CD4-positive, alpha-beta T cell (primary cell): ENCODE measurements at regions not wholly inside any gene's neighbourhood (a gene's known extent, or its start where the extent isn't known, plus 50 kb on each side); places are given as distances from the start of the nearest gene placed in this dataset.
"Not testable (repeated sequence)": the region's sequence is repeated elsewhere in the genome, so short reads cannot be mapped to it uniquely, and the experiment has no call there.

Experiments
- ATAC-seq: fragments of 200-7000 bp; cut with Tn5 transposase; one replicate; pipeline ENCODE4 v1.10.0; 2022; ENCODE audit warnings: mild to moderate bottlenecking; ENCODE audit not compliant: poor library complexity
- CTCF ChIA-PET: fragments of 350-600 bp; sonication (Branson Sonifier 250); formaldehyde crosslinking; loops from one replicate; lab custom pipeline; 2021; ENCODE audit warnings: antibody characterized with exemption, inconsistent platforms; lab: Charles Lee
- POLR2A ChIA-PET: fragments of 350-600 bp; sonication (Branson Sonifier 250); formaldehyde crosslinking; loops from one replicate; lab custom pipeline; 2021; ENCODE audit warnings: antibody characterized with exemption, inconsistent platforms; lab: Charles Lee
- DNase-seq, 14 experiments: peaks; one replicate each; pipeline ENCODE4 v3.0.0-alpha.2; 2013 to 2020; ENCODE audit warnings: mixed read lengths in 2 of 14
- H3K27ac ChIP-seq, 2 donors: one replicate each; pipeline versions ENCODE4 v1.5.1 to v1.7.0; 2013; ENCODE audit warnings: low read length in 2 of 2, low read depth in 1 of 2, mild to moderate bottlenecking in 1 of 2
- H3K27me3 ChIP-seq, 2 experiments: 1 replicate in 1 of 2; 2 replicates in 1 of 2; pipeline versions ENCODE4 v1.6.1 to v1.7.0; 2013; ENCODE audit warnings: low read length in 2 of 2, control low read depth in 1 of 2, mild to moderate bottlenecking in 1 of 2, moderate library complexity in 1 of 2; ENCODE audit not compliant: insufficient read depth in 2 of 2, control insufficient read depth in 1 of 2
- H3K36me3 ChIP-seq: one replicate; pipeline ENCODE4 v1.6.1; 2013; ENCODE audit warnings: low read length, control low read depth; ENCODE audit not compliant: insufficient read depth
- H3K4me1 ChIP-seq: one replicate; pipeline ENCODE4 v1.6.1; 2013; ENCODE audit warnings: low read length, control low read depth; ENCODE audit not compliant: insufficient read depth
- H3K4me3 ChIP-seq: one replicate; pipeline ENCODE4 v1.5.1; 2013; ENCODE audit warnings: mild to moderate bottlenecking, low read length, moderate library complexity
- H3K9me3 ChIP-seq, 2 experiments: 1 replicate in 1 of 2; 2 replicates in 1 of 2; pipeline versions ENCODE4 v1.6.1 to v1.7.0; 2013; ENCODE audit warnings: low read length in 2 of 2, mild to moderate bottlenecking in 2 of 2, control low read depth in 1 of 2, moderate library complexity in 1 of 2; ENCODE audit not compliant: control insufficient read depth in 1 of 2, insufficient read depth in 1 of 2
- H3K27ac Mint-ChIP-seq: one replicate; pipeline ENCODE4 v1.8.0; 2020; ENCODE audit warnings: mixed read lengths
- H3K27me3 Mint-ChIP-seq: one replicate; pipeline ENCODE4 v1.8.0; 2021; ENCODE audit warnings: mixed read lengths
- H3K36me3 Mint-ChIP-seq: one replicate; pipeline ENCODE4 v1.8.0; 2021; ENCODE audit warnings: low read depth, mixed read lengths
- H3K4me1 Mint-ChIP-seq: one replicate; pipeline ENCODE4 v1.8.0; 2021; ENCODE audit warnings: low read depth, mixed read lengths
- H3K4me3 Mint-ChIP-seq: one replicate; pipeline ENCODE4 v1.8.0; 2020; ENCODE audit warnings: mild to moderate bottlenecking, mixed read lengths
- H3K9me3 Mint-ChIP-seq: one replicate; pipeline ENCODE4 v1.8.0; 2020; ENCODE audit warnings: mixed read lengths
- CTCF ChIP-seq: fragments of 200-600 bp; IDR thresholded peaks from one replicate; pipeline ENCODE4 v1.8.0; 2022; ENCODE audit warnings: antibody characterized with exemption, mild to moderate bottlenecking
- intact Hi-C, 2 experiments: fragments of 100-400 bp; cut with DNase I in 1 of 2; cut with micrococcal nuclease in 1 of 2; formaldehyde crosslinking; loops; one replicate each; pipeline versions ENCODE4 v1.15.1 to v1.9.0; 2023 to 2025; cut with DNase I, micrococcal nuclease

- Histone ChIP-seq H3K27ac (no peak overlapping the region), H3K36me3 (no peaks in the 10 kb centered on the region), H3K4me1 (no peaks in the 10 kb centered on the region), H3K9me3 (peaks cover 4 to 21% of the 10 kb centered on the region in 2 experiments), H3K27me3 (no peaks in the 10 kb centered on the region), H3K4me3 (no peak overlapping the region)
- H3K4me1 Mint-ChIP-seq: no peaks in the 10 kb centered on the region
- intact Hi-C loops: no loop called here
- TF ChIP-seq CTCF: no peak
- no peak overlapping the region for H3K4me3 Mint-ChIP-seq
- ATAC-seq (no peak), DNase-seq (no peak)
- H3K27me3 Mint-ChIP-seq: no peaks in the 10 kb centered on the region
- H3K36me3 Mint-ChIP-seq: no peaks in the 10 kb centered on the region
- CTCF ChIA-PET: no interaction called here
- peaks cover 9% of the 10 kb centered on the region for H3K9me3 Mint-ChIP-seq
- H3K27ac Mint-ChIP-seq: no peak overlapping the region
- POLR2A ChIA-PET: no interaction called here
Observed at GRCh38 chr11:106553304-106553703, 465.0 kb downstream of the GUCY1A2 start.

- H3K4me1 ChIP-seq, CTCF ChIA-PET, POLR2A ChIA-PET, H3K9me3 Mint-ChIP-seq, H3K36me3 ChIP-seq, DNase-seq, ATAC-seq, intact Hi-C loops, H3K27me3 ChIP-seq, H3K36me3 Mint-ChIP-seq, H3K4me3 Mint-ChIP-seq, H3K27ac ChIP-seq, H3K4me3 ChIP-seq, H3K27me3 Mint-ChIP-seq, H3K4me1 Mint-ChIP-seq, H3K27ac Mint-ChIP-seq: not testable (repeated sequence)
- H3K9me3 ChIP-seq: peaks cover 4 to 21% of the 10 kb centered on the region in 2 experiments
Observed at GRCh38 chr11:106555566-106556250, 462.6 kb downstream of the GUCY1A2 start.

- Histone ChIP-seq H3K9me3 (no peaks in the 10 kb centered on the region), H3K27ac (no peak overlapping the region), H3K27me3 (no peaks in the 10 kb centered on the region), H3K36me3 (no peaks in the 10 kb centered on the region), H3K4me3 (no peak overlapping the region), H3K4me1 (no peaks in the 10 kb centered on the region)
- CTCF ChIA-PET: no interaction called here
- Mint-ChIP-seq H3K27ac (no peak overlapping the region), H3K4me1 (no peaks in the 10 kb centered on the region), H3K27me3 (no peaks in the 10 kb centered on the region), H3K4me3 (no peak overlapping the region), H3K9me3 (peaks cover 2% of the 10 kb centered on the region), H3K36me3 (no peaks in the 10 kb centered on the region)
- DNase-seq (no peak), ATAC-seq (no peak)
- intact Hi-C loops: no loop called here
- POLR2A ChIA-PET: no interaction called here
- no peak for TF ChIP-seq CTCF
Observed at GRCh38 chr11:106565326-106565725, 452.9 kb downstream of the GUCY1A2 start.

GRCh38 chr11:106568632-106569031 lies 449.6 kb downstream of the GUCY1A2 start:
- no peak for ATAC-seq
- no peaks in the 10 kb centered on the region for H3K4me1 ChIP-seq
- ChIA-PET CTCF (no interaction called here), POLR2A (no interaction called here)
- DNase-seq: no peak
- Mint-ChIP-seq H3K36me3 (no peaks in the 10 kb centered on the region), H3K27me3 (no peaks in the 10 kb centered on the region), H3K27ac (no peak overlapping the region), H3K9me3 (peaks cover 5% of the 10 kb centered on the region), H3K4me1 (no peaks in the 10 kb centered on the region), H3K4me3 (no peak overlapping the region)
- no peak for TF ChIP-seq CTCF
- H3K4me3 ChIP-seq: no peak overlapping the region
- no peaks in the 10 kb centered on the region for H3K27me3 ChIP-seq
- H3K27ac ChIP-seq: no peak overlapping the region
- H3K36me3 ChIP-seq: no peaks in the 10 kb centered on the region
- intact Hi-C loops: no loop called here
- no peaks in the 10 kb centered on the region for H3K9me3 ChIP-seq

- POLR2A ChIA-PET, H3K27me3 ChIP-seq, H3K4me1 ChIP-seq, H3K36me3 Mint-ChIP-seq, CTCF ChIA-PET, H3K4me1 Mint-ChIP-seq, ATAC-seq, intact Hi-C loops, H3K27ac ChIP-seq, H3K27me3 Mint-ChIP-seq, H3K9me3 ChIP-seq, H3K4me3 Mint-ChIP-seq, H3K36me3 ChIP-seq, H3K4me3 ChIP-seq: not testable (repeated sequence)
- peaks cover 23% of the 10 kb centered on the region for H3K9me3 Mint-ChIP-seq
- H3K27ac Mint-ChIP-seq: peak overlapping the region; percentile 42
- DNase-seq: peak in 1 of 14 experiments; percentile 9
Observed at GRCh38 chr11:106577384-106577783, 440.9 kb downstream of the GUCY1A2 start.
